ENCODE measurements at regions not wholly inside any gene's neighbourhood (a gene's known extent, or its start where the extent isn't known, plus 50 kb on each side); places are given as distances from the start of the nearest gene placed in this dataset.
"Not testable (repeated sequence)": the region's sequence is repeated elsewhere in the genome, so short reads cannot be mapped to it uniquely, and the experiment has no call there.

GRCh38 chr6:20341096-20341495 lies 60.6 kb upstream of the E2F3 start:
- Histone ChIP-seq H3K27ac (ENCODE audit: low read depth, low read length) (no peak overlapping the region), H3K36me3 (ENCODE audit: low read length) (no peaks in the 10 kb centered on the region), H3K79me2 (ENCODE audit: insufficient read depth, low read length) (no peaks in the 10 kb centered on the region), H3K9ac (ENCODE audit: low read length) (no peak overlapping the region), H3K9me3 (ENCODE audit: insufficient read depth, low read length) (no peaks in the 10 kb centered on the region), H3F3A (ENCODE audit: insufficient read depth) (no peaks in the 10 kb centered on the region), H4K20me1 (ENCODE audit: low read depth, low read length) (no peaks in the 10 kb centered on the region), H3K4me2 (ENCODE audit: low read depth, low read length, poor library complexity, severe bottlenecking) (no peak overlapping the region), H3K27me3 (ENCODE audit: low read length) (no peaks in the 10 kb centered on the region), H3K9me2 (replicated peaks; ENCODE audit: insufficient read depth, low read length) (no peaks in the 10 kb centered on the region), H3K4me3 (ENCODE audit: insufficient read depth, low read length, poor library complexity, severe bottlenecking) (no peak overlapping the region), H2AFZ (ENCODE audit: low read depth, low read length, severe bottlenecking) (no peak overlapping the region)
- TF ChIP-seq, protein P1, sequence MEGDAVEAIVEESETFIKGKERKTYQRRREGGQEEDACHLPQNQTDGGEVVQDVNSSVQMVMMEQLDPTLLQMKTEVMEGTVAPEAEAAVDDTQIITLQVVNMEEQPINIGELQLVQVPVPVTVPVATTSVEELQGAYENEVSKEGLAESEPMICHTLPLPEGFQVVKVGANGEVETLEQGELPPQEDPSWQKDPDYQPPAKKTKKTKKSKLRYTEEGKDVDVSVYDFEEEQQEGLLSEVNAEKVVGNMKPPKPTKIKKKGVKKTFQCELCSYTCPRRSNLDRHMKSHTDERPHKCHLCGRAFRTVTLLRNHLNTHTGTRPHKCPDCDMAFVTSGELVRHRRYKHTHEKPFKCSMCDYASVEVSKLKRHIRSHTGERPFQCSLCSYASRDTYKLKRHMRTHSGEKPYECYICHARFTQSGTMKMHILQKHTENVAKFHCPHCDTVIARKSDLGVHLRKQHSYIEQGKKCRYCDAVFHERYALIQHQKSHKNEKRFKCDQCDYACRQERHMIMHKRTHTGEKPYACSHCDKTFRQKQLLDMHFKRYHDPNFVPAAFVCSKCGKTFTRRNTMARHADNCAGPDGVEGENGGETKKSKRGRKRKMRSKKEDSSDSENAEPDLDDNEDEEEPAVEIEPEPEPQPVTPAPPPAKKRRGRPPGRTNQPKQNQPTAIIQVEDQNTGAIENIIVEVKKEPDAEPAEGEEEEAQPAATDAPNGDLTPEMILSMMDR (IDR thresholded peaks at IDR 0.05; ENCODE audit: insufficient read depth, low read length, poor library complexity, severe bottlenecking): no peak
- TF ChIP-seq EZH2phosphoT487 (conservative IDR thresholded peaks at IDR 0.05; ENCODE audit: low read length): no peak

DNA sequence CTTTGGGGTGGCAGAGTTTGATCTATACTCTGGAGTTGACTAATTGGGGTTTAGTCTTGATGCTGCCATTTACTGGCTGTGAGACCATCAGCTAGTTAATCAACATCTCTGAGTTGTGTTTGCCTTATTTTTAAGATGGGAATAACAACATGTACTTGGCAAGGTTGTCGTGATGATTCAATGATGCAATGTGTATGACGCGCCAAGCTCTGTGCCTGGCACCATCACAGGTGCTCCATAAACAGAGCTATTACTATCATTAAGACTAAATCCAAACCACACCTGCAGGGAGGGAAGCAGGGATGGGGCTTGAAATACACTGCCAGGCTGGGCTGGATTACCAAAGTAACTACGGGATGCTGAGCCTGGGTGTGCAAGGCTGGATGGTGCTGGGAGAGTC lies 60.1 kb upstream of the E2F3 start:
- Histone ChIP-seq H3K4me3 (ENCODE audit: insufficient read depth, low read length, poor library complexity, severe bottlenecking) (no peak overlapping the region), H3K4me2 (ENCODE audit: low read depth, low read length, poor library complexity, severe bottlenecking) (no peak overlapping the region), H4K20me1 (ENCODE audit: low read depth, low read length) (no peaks in the 10 kb centered on the region), H3K27me3 (ENCODE audit: low read length) (no peaks in the 10 kb centered on the region), H3K36me3 (ENCODE audit: low read length) (no peaks in the 10 kb centered on the region), H3K9me3 (ENCODE audit: insufficient read depth, low read length) (no peaks in the 10 kb centered on the region), H3K9ac (ENCODE audit: low read length) (no peak overlapping the region), H3K79me2 (ENCODE audit: insufficient read depth, low read length) (no peaks in the 10 kb centered on the region), H3F3A (ENCODE audit: insufficient read depth) (no peaks in the 10 kb centered on the region), H3K27ac (ENCODE audit: low read depth, low read length) (no peak overlapping the region), H3K9me2 (replicated peaks; ENCODE audit: insufficient read depth, low read length) (no peaks in the 10 kb centered on the region), H2AFZ (ENCODE audit: low read depth, low read length, severe bottlenecking) (no peak overlapping the region)
- TF ChIP-seq, protein P1 (IDR thresholded peaks at IDR 0.05; ENCODE audit: insufficient read depth, low read length, poor library complexity, severe bottlenecking): no peak
- TF ChIP-seq EZH2phosphoT487 (conservative IDR thresholded peaks at IDR 0.05; ENCODE audit: low read length): no peak

DNA sequence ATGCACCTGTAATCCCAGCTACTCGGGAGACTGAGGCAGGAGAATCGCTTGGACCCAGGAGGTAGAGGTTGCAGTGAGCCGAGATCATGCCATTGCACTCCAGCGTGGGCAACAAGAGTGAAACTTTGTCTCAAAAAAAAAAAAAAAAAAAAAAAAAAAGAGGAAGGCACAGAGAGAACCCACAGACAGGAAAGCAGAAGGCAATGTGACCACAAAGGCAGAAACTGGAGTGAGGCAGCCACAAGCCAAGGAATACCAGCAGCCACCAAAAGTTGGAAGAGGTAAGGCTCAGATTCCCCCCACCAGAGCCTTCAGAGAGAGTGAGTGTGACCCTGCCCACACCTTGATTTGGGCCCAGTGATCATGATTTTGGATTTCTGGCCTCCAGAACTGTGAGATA lies 54.7 kb upstream of the E2F3 start:
- H3F3A ChIP-seq (ENCODE audit: insufficient read depth); H3K9ac ChIP-seq (ENCODE audit: low read length); H3K4me2 ChIP-seq (ENCODE audit: low read depth, low read length, poor library complexity, severe bottlenecking); H3K9me2 ChIP-seq (replicated peaks; ENCODE audit: insufficient read depth, low read length); H4K20me1 ChIP-seq (ENCODE audit: low read depth, low read length); H2AFZ ChIP-seq (ENCODE audit: low read depth, low read length, severe bottlenecking); H3K9me3 ChIP-seq (ENCODE audit: insufficient read depth, low read length); H3K27me3 ChIP-seq (ENCODE audit: low read length); H3K36me3 ChIP-seq (ENCODE audit: low read length); H3K4me3 ChIP-seq (ENCODE audit: insufficient read depth, low read length, poor library complexity, severe bottlenecking); H3K27ac ChIP-seq (ENCODE audit: low read depth, low read length); H3K79me2 ChIP-seq (ENCODE audit: insufficient read depth, low read length): not testable (repeated sequence)

- H3K9me2 ChIP-seq (replicated peaks; ENCODE audit: insufficient read depth, low read length): no peaks in the 10 kb centered on the region
- H3K9me3 ChIP-seq (ENCODE audit: insufficient read depth, low read length): no peaks in the 10 kb centered on the region
- no peak overlapping the region for H3K9ac ChIP-seq (ENCODE audit: low read length)
- TF ChIP-seq EZH2phosphoT487 (conservative IDR thresholded peaks at IDR 0.05; ENCODE audit: low read length): no peak
- TF ChIP-seq, protein P1 (IDR thresholded peaks at IDR 0.05; ENCODE audit: insufficient read depth, low read length, poor library complexity, severe bottlenecking): no peak
- H3K4me3 ChIP-seq (ENCODE audit: insufficient read depth, low read length, poor library complexity, severe bottlenecking): no peak overlapping the region
- no peaks in the 10 kb centered on the region for H4K20me1 ChIP-seq (ENCODE audit: low read depth, low read length)
- H2AFZ ChIP-seq (ENCODE audit: low read depth, low read length, severe bottlenecking): no peak overlapping the region
- H3K27me3 ChIP-seq (ENCODE audit: low read length): no peaks in the 10 kb centered on the region
- no peaks in the 10 kb centered on the region for H3F3A ChIP-seq (ENCODE audit: insufficient read depth)
- H3K36me3 ChIP-seq (ENCODE audit: low read length): no peaks in the 10 kb centered on the region
- H3K4me2 ChIP-seq (ENCODE audit: low read depth, low read length, poor library complexity, severe bottlenecking): no peak overlapping the region
- no peak overlapping the region for H3K27ac ChIP-seq (ENCODE audit: low read depth, low read length)
- H3K79me2 ChIP-seq (ENCODE audit: insufficient read depth, low read length): no peaks in the 10 kb centered on the region
Measured at GRCh38 chr6:20348041-20348440, 53.6 kb upstream of the E2F3 start.
